Gastrocnemius medialis (tissue), 4 donors: ENCODE measurements at regions not wholly inside any gene's neighbourhood (a gene's known extent, or its start where the extent isn't known, plus 50 kb on each side); places are given as distances from the start of the nearest gene placed in this dataset.
"Not testable (repeated sequence)": the region's sequence is repeated elsewhere in the genome, so short reads cannot be mapped to it uniquely, and the experiment has no call there.

Experiments used
- CTCF ChIP-seq, 5 experiments: fragments of 450-650 bp in 3 of 5; fragments of 200-600 bp in 2 of 5; sonication (generic) in 2 of 5; IDR thresholded peaks in 4 of 5; conservative IDR thresholded peaks in 1 of 5; 1 replicate in 4 of 5; 2 replicates in 1 of 5; pipeline ENCODE4 v1.5.1; 2016 to 2019; ENCODE audit warnings: antibody characterized with exemption in 5 of 5, mild to moderate bottlenecking in 3 of 5, moderate library complexity in 3 of 5
- POLR2A ChIP-seq, 2 donors: fragments of 450-650 bp; IDR thresholded peaks; one replicate each; pipeline ENCODE4 v1.6.1; 2017; ENCODE audit warnings: antibody characterized with exemption in 2 of 2, mild to moderate bottlenecking in 2 of 2, moderate library complexity in 2 of 2

- TF ChIP-seq POLR2A (IDR thresholded peaks at IDR 0.05); CTCF (IDR thresholded peaks at IDR 0.05 in 4 of 5, conservative IDR thresholded peaks at IDR 0.05 in 1 of 5): not testable (repeated sequence)
Observed at GRCh38 chr9:90506402-90506801, 136.2 kb downstream of the DIRAS2 start.
